GM23248 (cell line): ENCODE measurements at regions not wholly inside any gene's neighbourhood (a gene's known extent, or its start where the extent isn't known, plus 50 kb on each side); places are given as distances from the start of the nearest gene placed in this dataset.

Experiments
- DNase-seq: peaks from one replicate; pipeline ENCODE4 v3.0.0-alpha.2; 2015
- H2AFZ ChIP-seq: fragments of 200-600 bp; sonication (generic); 2 replicates; pipeline ENCODE4 v1.6.1; 2016; ENCODE audit warnings: antibody characterized with exemption
- H3F3A ChIP-seq: fragments of 200-600 bp; sonication (generic); 2 replicates; pipeline ENCODE4 v1.6.1; 2016; ENCODE audit warnings: mild to moderate bottlenecking, antibody characterized with exemption, mixed run types; ENCODE audit not compliant: insufficient read depth
- H3K27ac ChIP-seq: fragments of 200-600 bp; sonication (generic); 2 replicates; pipeline ENCODE4 v1.5.1; 2016; ENCODE audit warnings: mild to moderate bottlenecking
- H3K27me3 ChIP-seq: fragments of 200-600 bp; sonication (generic); replicated peaks from 2 replicates; pipeline ENCODE4 v1.6.1; 2016; ENCODE audit warnings: mild to moderate bottlenecking; ENCODE audit not compliant: insufficient read depth
- H3K36me3 ChIP-seq: fragments of 200-600 bp; sonication (generic); 2 replicates; pipeline ENCODE4 v1.6.1; 2016; ENCODE audit warnings: low read depth, mild to moderate bottlenecking
- H3K4me1 ChIP-seq: fragments of 200-600 bp; sonication (generic); 2 replicates; pipeline ENCODE4 v1.6.1; 2016; ENCODE audit warnings: mild to moderate bottlenecking; ENCODE audit not compliant: insufficient read depth
- H3K4me2 ChIP-seq: fragments of 200-600 bp; sonication (generic); one replicate; pipeline ENCODE4 v1.6.1; 2016; ENCODE audit warnings: mild to moderate bottlenecking; ENCODE audit not compliant: unreplicated experiment
- H3K4me3 ChIP-seq: fragments of 200-600 bp; sonication (generic); 2 replicates; pipeline ENCODE4 v1.5.1; 2016; ENCODE audit warnings: mild to moderate bottlenecking
- H3K79me2 ChIP-seq: fragments of 200-600 bp; sonication (generic); 2 replicates; pipeline ENCODE4 v1.6.1; 2016; ENCODE audit warnings: mild to moderate bottlenecking; ENCODE audit not compliant: insufficient read depth
- H3K9ac ChIP-seq: fragments of 200-600 bp; sonication (generic); 2 replicates; pipeline ENCODE4 v1.6.1; 2016; ENCODE audit warnings: mild to moderate bottlenecking
- H3K9me2 ChIP-seq: fragments of 200-600 bp; sonication (generic); 2 replicates; pipeline ENCODE4 v1.6.1; 2016; ENCODE audit warnings: mixed run types, mild to moderate bottlenecking, moderate library complexity; ENCODE audit not compliant: insufficient read depth
- H3K9me3 ChIP-seq: fragments of 200-600 bp; sonication (generic); one replicate; pipeline ENCODE4 v1.6.1; 2017; ENCODE audit warnings: low read depth
- H4K20me1 ChIP-seq: fragments of 200-600 bp; sonication (generic); 2 replicates; pipeline ENCODE4 v1.6.0; 2016; ENCODE audit not compliant: insufficient read depth
- EZH2 ChIP-seq: fragments of 200-600 bp; sonication (generic); IDR thresholded peaks from 2 replicates; pipeline ENCODE4 v1.6.1; 2018; ENCODE audit warnings: antibody characterized with exemption, mild to moderate bottlenecking; ENCODE audit not compliant: insufficient read depth, poor library complexity, severe bottlenecking
- EZH2phosphoT487 ChIP-seq: fragments of 200-600 bp; sonication (generic); IDR thresholded peaks from 2 replicates; pipeline ENCODE4 v1.6.1; 2018; ENCODE audit warnings: antibody characterized with exemption, moderate library complexity, mild to moderate bottlenecking, low read depth; ENCODE audit not compliant: insufficient read depth
- WGBS, 2 experiments: methylation state at CpG; one replicate each; pipeline ENCODE4 v1.1.6; 2015 to 2017; ENCODE audit warnings: low lambda C conversion rate in 2 of 2, low coverage in 1 of 2; ENCODE audit errors: missing lambda C conversion rate in 2 of 2; 5-methylcytosine and 5-hydroxymethylcytosine counted together
- in situ Hi-C: fragments of 300-500 bp; cut with MboI; formaldehyde crosslinking; loops from 2 replicates; pipeline ENCODE4 v1.15.0; 2020

DNA sequence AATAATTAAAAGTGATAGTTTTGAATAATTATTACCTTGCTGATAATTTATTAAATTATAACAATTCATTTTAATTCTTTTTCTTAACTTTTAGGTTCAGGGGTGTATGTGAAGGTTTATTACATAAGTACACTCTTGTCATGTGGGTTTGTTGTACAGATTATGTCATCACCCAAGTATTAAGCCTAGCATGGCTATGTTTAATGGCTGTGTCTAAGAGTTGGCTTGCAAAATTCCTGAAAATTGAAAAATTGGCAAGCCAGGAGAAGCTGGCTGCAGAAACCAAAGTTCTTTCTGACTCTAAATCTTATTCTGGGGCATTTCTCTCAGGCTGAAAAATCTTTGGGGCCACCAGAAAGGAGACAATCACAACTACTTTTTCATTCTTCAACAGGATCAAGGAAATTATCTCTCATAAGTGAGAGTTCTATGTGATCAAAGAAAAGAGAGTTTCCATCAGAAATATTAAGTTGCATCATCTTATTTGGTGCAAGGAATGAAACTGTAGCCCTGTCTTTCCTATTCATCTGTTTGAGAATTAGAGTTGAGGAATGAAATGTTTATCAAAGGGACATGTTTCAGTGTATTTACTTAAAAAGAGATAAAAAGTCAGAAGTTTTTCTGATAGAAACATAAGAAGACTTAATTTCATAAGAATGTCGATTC lies 412.1 kb upstream of the CDH2 start:
- in situ Hi-C loops = no loop called here
- 0 out of 2 replicates have a peak overlapping the region, but pooled peaks have one; percentile 13 for H3K9ac ChIP-seq
- peaks cover 25% of the 10 kb centered on the region for H3K4me1 ChIP-seq
- peak overlapping the region; percentile 36 for H3K27ac ChIP-seq
- no peaks in the 10 kb centered on the region for H3K9me2 ChIP-seq
- H2AFZ ChIP-seq = peak overlapping the region; percentile 59
- TF ChIP-seq EZH2 (no peak), EZH2phosphoT487 (no peak)
- no peaks in the 10 kb centered on the region for H3K36me3 ChIP-seq
- no peaks in the 10 kb centered on the region for H3K27me3 ChIP-seq
- peak; percentile 45 for DNase-seq
- no peaks in the 10 kb centered on the region for H3K9me3 ChIP-seq
- 22 to 34% methylated on average over 1 of the region's 1 CpG for whole genome bisulfite sequencing, 2 experiments
- H3K4me3 ChIP-seq = no peak overlapping the region
- H3F3A ChIP-seq = 0 out of 2 replicates have a peak, but pooled peaks cover 9% of the 10 kb centered on the region
- H3K79me2 ChIP-seq = no peaks in the 10 kb centered on the region
- H3K4me2 ChIP-seq = peak overlapping the region; percentile 33
- H4K20me1 ChIP-seq = no peaks in the 10 kb centered on the region

DNA sequence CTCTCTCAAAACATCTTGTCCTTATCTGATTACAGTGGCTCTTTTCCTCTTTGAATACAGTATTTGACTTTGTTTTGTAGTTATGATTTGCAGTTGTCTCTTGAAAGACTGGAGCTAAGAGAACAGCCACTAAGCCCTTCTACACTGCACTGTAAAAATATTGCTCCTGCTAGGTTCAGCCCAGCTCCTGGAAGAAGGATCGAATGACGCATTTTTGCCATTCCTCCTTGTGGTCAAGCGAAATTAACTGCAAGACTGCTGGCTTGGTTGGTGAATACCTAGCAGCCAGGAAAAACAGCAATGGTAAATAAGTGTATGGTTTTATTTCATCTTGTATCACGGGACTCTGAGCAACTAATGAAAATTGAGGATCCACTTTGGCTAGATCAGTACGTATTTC lies 407.8 kb upstream of the CDH2 start:
- in situ Hi-C loops = no loop called here
- H3K36me3 ChIP-seq = no peaks in the 10 kb centered on the region
- no peaks in the 10 kb centered on the region for H3K27me3 ChIP-seq
- no peaks in the 10 kb centered on the region for H3K9me2 ChIP-seq
- peak overlapping the region; percentile 61 for H2AFZ ChIP-seq
- H3K4me3 ChIP-seq = no peak overlapping the region
- H3K4me1 ChIP-seq = peaks cover 34% of the 10 kb centered on the region
- peak; percentile 92 for DNase-seq
- H3K9ac ChIP-seq = peak overlapping the region; percentile 14
- TF ChIP-seq EZH2phosphoT487 = no peak
- TF ChIP-seq EZH2 = no peak
- 23 to 24% methylated on average over 5 of the region's 5 CpGs for WGBS, 2 experiments
- no peaks in the 10 kb centered on the region for H3K9me3 ChIP-seq
- H4K20me1 ChIP-seq = no peaks in the 10 kb centered on the region
- 0 out of 2 replicates have a peak, but pooled peaks cover 4% of the 10 kb centered on the region for H3F3A ChIP-seq
- no peaks in the 10 kb centered on the region for H3K79me2 ChIP-seq
- H3K27ac ChIP-seq = peak overlapping the region; percentile 43
- peak overlapping the region; percentile 31 for H3K4me2 ChIP-seq

DNA sequence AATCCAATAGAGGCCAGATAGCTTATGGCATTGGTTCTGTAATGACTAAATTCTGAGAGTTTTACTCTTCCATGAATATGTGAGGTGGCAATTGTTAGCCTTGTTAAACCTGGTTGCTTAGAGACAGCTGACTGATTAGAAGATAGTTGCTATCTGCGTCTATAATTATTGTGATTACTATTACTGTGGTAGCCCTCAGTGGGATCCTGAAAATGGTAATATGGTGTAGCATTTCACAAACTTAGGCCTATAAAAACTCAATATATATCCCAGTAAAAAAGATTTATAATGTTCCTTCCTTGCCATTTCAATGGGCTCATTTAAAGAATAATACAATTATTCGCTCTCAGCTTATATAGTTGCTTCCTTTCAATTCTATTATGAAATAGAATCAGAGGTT lies 405.8 kb upstream of the CDH2 start:
- no peak overlapping the region for H2AFZ ChIP-seq
- in situ Hi-C loops = no loop called here
- no peak for TF ChIP-seq EZH2
- TF ChIP-seq EZH2phosphoT487 = no peak
- no peak overlapping the region for H3K9ac ChIP-seq
- H3K79me2 ChIP-seq = no peaks in the 10 kb centered on the region
- peaks cover 26% of the 10 kb centered on the region for H3K4me1 ChIP-seq
- H3K9me3 ChIP-seq = no peaks in the 10 kb centered on the region
- no peaks in the 10 kb centered on the region for H3F3A ChIP-seq
- no peak overlapping the region for H3K4me2 ChIP-seq
- no peaks in the 10 kb centered on the region for H3K27me3 ChIP-seq
- H4K20me1 ChIP-seq = no peaks in the 10 kb centered on the region
- no peaks in the 10 kb centered on the region for H3K36me3 ChIP-seq
- no peak overlapping the region for H3K4me3 ChIP-seq
- no peak overlapping the region for H3K27ac ChIP-seq
- WGBS, 2 experiments = 88 to 90% methylated on average over 2 of the region's 2 CpGs
- no peaks in the 10 kb centered on the region for H3K9me2 ChIP-seq
- no peak for DNase-seq

DNA sequence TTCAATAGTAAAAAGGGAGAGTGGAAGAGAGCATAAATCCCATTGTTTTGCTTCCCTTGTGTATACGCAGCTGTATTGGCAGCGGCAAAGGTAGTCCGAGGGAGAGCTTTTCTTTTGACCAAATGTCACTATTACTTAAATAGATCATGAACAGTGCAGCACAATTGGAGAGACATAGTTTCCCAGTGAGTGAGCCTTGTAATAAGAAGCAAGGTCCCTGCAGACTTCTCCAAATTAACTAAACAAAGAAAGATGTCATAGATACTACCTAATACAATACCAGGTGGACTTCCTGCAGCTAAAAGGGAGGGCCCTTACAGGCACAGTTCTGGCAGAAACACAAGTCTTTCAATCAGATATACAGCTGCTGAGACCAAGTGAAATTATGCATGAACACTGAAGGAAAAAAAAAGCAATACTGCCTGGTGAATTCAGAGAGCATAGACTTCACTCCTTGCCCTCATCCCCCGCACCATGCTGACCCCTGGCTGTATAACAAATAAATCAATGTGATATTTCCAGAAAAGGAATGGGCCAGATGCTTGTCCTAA lies 404.7 kb upstream of the CDH2 start:
- no peak for TF ChIP-seq EZH2
- TF ChIP-seq EZH2phosphoT487 = no peak
- in situ Hi-C loops = no loop called here
- H3K4me2 ChIP-seq = no peak overlapping the region
- no peaks in the 10 kb centered on the region for H3K9me3 ChIP-seq
- no peak overlapping the region for H3K4me3 ChIP-seq
- peaks cover 26% of the 10 kb centered on the region for H3K4me1 ChIP-seq
- H3K27me3 ChIP-seq = no peaks in the 10 kb centered on the region
- no peaks in the 10 kb centered on the region for H3K9me2 ChIP-seq
- H3K36me3 ChIP-seq = no peaks in the 10 kb centered on the region
- no peaks in the 10 kb centered on the region for H3K79me2 ChIP-seq
- DNase-seq = peak; percentile 27
- H3K9ac ChIP-seq = no peak overlapping the region
- no peaks in the 10 kb centered on the region for H3F3A ChIP-seq
- H2AFZ ChIP-seq = no peak overlapping the region
- WGBS, 2 experiments = 31 to 36% methylated on average over 4 of the region's 4 CpGs
- no peak overlapping the region for H3K27ac ChIP-seq
- no peaks in the 10 kb centered on the region for H4K20me1 ChIP-seq
